Keratinocyte (primary cell): ENCODE measurements at regions not wholly inside any gene's neighbourhood (a gene's known extent, or its start where the extent isn't known, plus 50 kb on each side); places are given as distances from the start of the nearest gene placed in this dataset.
A peak's percentile ranks its signal among the peaks of the same experiment; 100 is the strongest.

ENCODE experiments used
- DNase-seq: peaks from one replicate; pipeline ENCODE4 v3.0.0-alpha.2; 2011; ENCODE audit warnings: low read depth, missing footprints, low spot score
- FAIRE-seq: peaks from 2 replicates; lab custom pipeline; 2011; peaks lifted over from hg19 to GRCh38; lab: Jason Lieb, UNC
- H2AFZ ChIP-seq: 2 replicates; pipeline ENCODE4 v1.6.0; 2012; ENCODE audit warnings: low read length, control low read depth, inconsistent platforms; ENCODE audit not compliant: control insufficient read depth
- H3K27ac ChIP-seq: 2 replicates; pipeline ENCODE4 v1.5.1; 2011; ENCODE audit warnings: low read length; ENCODE audit not compliant: control insufficient read depth, insufficient read depth
- H3K27me3 ChIP-seq: 3 replicates; pipeline ENCODE4 v1.6.0; 2011; ENCODE audit warnings: low read length; ENCODE audit not compliant: control insufficient read depth, insufficient read depth; ENCODE audit errors: extremely low read depth
- H3K36me3 ChIP-seq, 2 experiments: 2 replicates in 1 of 2; 3 replicates in 1 of 2; pipeline ENCODE4 v1.5.1; 2011; ENCODE audit warnings: low read length in 2 of 2, mild to moderate bottlenecking in 1 of 2; ENCODE audit not compliant: control insufficient read depth in 2 of 2, insufficient read depth in 2 of 2; ENCODE audit errors: extremely low read depth in 1 of 2
- H3K4me1 ChIP-seq: 3 replicates; pipeline ENCODE4 v1.5.1; 2011; ENCODE audit warnings: low read length; ENCODE audit not compliant: control insufficient read depth, insufficient read depth; ENCODE audit errors: extremely low read depth
- H3K4me2 ChIP-seq: 3 replicates; pipeline ENCODE4 v1.6.0; 2011; ENCODE audit warnings: low read depth, low read length; ENCODE audit not compliant: control insufficient read depth, insufficient read depth; ENCODE audit errors: extremely low read depth
- H3K4me3 ChIP-seq, 3 experiments: fragments of 200-600 bp in 1 of 3; sonication (generic) in 1 of 3; 2 replicates in 2 of 3; 3 replicates in 1 of 3; pipeline ENCODE4 v1.5.1; 2011 to 2016; ENCODE audit warnings: low read length in 3 of 3, mild to moderate bottlenecking in 3 of 3, control low read depth in 2 of 3, inconsistent platforms in 1 of 3, low read depth in 1 of 3, mixed read lengths in 1 of 3, mixed run types in 1 of 3, moderate library complexity in 1 of 3; ENCODE audit not compliant: control insufficient read depth in 2 of 3, insufficient read depth in 2 of 3; ENCODE audit errors: extremely low read depth in 1 of 3
- H3K79me2 ChIP-seq: 2 replicates; pipeline ENCODE4 v1.6.0; 2012; ENCODE audit warnings: low read length; ENCODE audit not compliant: control insufficient read depth, insufficient read depth
- H3K9ac ChIP-seq: 3 replicates; pipeline ENCODE4 v1.6.0; 2011; ENCODE audit warnings: low read length; ENCODE audit not compliant: control insufficient read depth, insufficient read depth; ENCODE audit errors: extremely low read depth
- H3K9me1 ChIP-seq: 3 replicates; pipeline ENCODE4 v1.6.0; 2011; ENCODE audit warnings: low read length; ENCODE audit not compliant: control insufficient read depth, insufficient read depth; ENCODE audit errors: extremely low read depth
- H3K9me3 ChIP-seq: 2 replicates; pipeline ENCODE4 v1.5.1; 2012; ENCODE audit warnings: low read depth, low read length; ENCODE audit not compliant: control insufficient read depth
- H4K20me1 ChIP-seq: 3 replicates; pipeline ENCODE4 v1.6.0; 2011; ENCODE audit warnings: low read length; ENCODE audit not compliant: control insufficient read depth, insufficient read depth; ENCODE audit errors: extremely low read depth
- EZH2 ChIP-seq: IDR thresholded peaks from one replicate; pipeline ENCODE4 v1.6.1; 2012; ENCODE audit warnings: inconsistent platforms, mild to moderate bottlenecking, low read length, moderate library complexity
- dilution Hi-C: fragments of 300-500 bp; cut with MboI; formaldehyde crosslinking; loops from one replicate; pipeline ENCODE4 v1.7.0; 2020; ENCODE audit warnings: low sequenced_read_pairs; ENCODE audit not compliant: extremely low pct_ligation_motif_present
- TF ChIP-seq, protein P1 (sequence below), 3 experiments: IDR thresholded peaks in 1 of 3; conservative IDR thresholded peaks in 1 of 3; optimal IDR thresholded peaks in 1 of 3; 2 replicates in 2 of 3; 3 replicates in 1 of 3; pipeline versions ENCODE3 to v1.5.1; 2011; ENCODE audit warnings: low read length in 3 of 3, mild to moderate bottlenecking in 3 of 3, moderate library complexity in 2 of 3, control low read depth in 1 of 3, inconsistent platforms in 1 of 3; ENCODE audit not compliant: insufficient read depth in 2 of 3; ENCODE audit errors: extremely low read depth in 1 of 3

DNA sequence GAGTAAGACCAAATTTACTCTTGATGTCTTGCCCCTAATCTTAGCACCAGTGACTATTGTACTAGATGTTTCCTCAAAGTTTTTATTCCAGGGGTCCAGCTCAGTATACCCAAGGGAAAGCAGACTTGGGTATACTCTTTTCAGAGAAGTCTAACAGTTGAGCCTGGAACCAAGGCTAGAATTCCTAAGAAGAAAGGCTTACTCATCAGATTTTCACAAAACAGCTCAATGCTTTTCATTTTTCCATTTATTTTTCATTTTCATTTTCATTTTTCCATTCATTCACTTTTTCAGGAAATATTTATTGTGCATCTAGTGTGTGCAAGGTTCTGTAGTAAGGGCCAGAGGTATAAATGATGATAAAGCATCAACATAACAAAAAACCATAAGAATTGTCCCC lies 143.2 kb downstream of the PHLDA1 start:
- H3K79me2 ChIP-seq, result no peaks in the 10 kb centered on the region
- FAIRE-seq (no peak), DNase-seq (no peak)
- no peak overlapping the region for H3K27ac ChIP-seq
- H3K4me2 ChIP-seq, result no peak overlapping the region
- no peaks in the 10 kb centered on the region for H3K36me3 ChIP-seq
- dilution Hi-C loops, result no loop called here
- no peak overlapping the region for H3K4me3 ChIP-seq
- H2AFZ ChIP-seq, result no peak overlapping the region
- no peaks in the 10 kb centered on the region for H3K9me3 ChIP-seq
- no peak for TF ChIP-seq EZH2
- TF ChIP-seq, protein P1, sequence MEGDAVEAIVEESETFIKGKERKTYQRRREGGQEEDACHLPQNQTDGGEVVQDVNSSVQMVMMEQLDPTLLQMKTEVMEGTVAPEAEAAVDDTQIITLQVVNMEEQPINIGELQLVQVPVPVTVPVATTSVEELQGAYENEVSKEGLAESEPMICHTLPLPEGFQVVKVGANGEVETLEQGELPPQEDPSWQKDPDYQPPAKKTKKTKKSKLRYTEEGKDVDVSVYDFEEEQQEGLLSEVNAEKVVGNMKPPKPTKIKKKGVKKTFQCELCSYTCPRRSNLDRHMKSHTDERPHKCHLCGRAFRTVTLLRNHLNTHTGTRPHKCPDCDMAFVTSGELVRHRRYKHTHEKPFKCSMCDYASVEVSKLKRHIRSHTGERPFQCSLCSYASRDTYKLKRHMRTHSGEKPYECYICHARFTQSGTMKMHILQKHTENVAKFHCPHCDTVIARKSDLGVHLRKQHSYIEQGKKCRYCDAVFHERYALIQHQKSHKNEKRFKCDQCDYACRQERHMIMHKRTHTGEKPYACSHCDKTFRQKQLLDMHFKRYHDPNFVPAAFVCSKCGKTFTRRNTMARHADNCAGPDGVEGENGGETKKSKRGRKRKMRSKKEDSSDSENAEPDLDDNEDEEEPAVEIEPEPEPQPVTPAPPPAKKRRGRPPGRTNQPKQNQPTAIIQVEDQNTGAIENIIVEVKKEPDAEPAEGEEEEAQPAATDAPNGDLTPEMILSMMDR (optimal IDR thresholded peaks at IDR 0.05 in 1 of 3, IDR thresholded peaks at IDR 0.05 in 1 of 3, conservative IDR thresholded peaks at IDR 0.05 in 1 of 3; ENCODE audit: extremely low read depth in 1 of 3, insufficient read depth in 2 of 3, low read length in 3 of 3), result no peak
- H4K20me1 ChIP-seq, result no peaks in the 10 kb centered on the region
- H3K9me1 ChIP-seq, result no peaks in the 10 kb centered on the region
- H3K9ac ChIP-seq, result no peak overlapping the region
- peaks cover 25% of the 10 kb centered on the region for H3K4me1 ChIP-seq
- H3K27me3 ChIP-seq, result no peaks in the 10 kb centered on the region

DNA sequence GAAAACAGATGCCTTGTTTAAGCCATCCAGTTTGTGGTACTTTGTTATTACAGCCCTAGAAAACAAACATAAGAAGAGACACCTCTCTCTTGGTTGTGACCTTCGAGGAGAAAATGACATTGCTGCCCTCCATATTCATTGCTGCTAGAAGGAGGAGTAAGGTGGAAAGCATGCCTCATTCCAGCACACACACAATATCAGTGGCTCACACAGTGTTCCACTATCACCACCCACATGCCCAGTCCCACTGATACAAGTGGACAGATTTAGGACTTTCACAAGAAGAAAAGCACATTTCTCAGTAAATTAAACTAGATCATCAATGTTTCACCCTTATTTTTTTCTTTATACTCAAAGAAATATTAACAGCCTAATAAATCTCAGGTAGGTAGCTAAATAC lies 143.6 kb downstream of the PHLDA1 start:
- DNase-seq (no peak), FAIRE-seq (no peak)
- TF ChIP-seq, protein P1 (optimal IDR thresholded peaks at IDR 0.05 in 1 of 3, IDR thresholded peaks at IDR 0.05 in 1 of 3, conservative IDR thresholded peaks at IDR 0.05 in 1 of 3; ENCODE audit: extremely low read depth in 1 of 3, insufficient read depth in 2 of 3, low read length in 3 of 3), result no peak
- TF ChIP-seq EZH2, result no peak
- no peaks in the 10 kb centered on the region for H3K79me2 ChIP-seq
- no peaks in the 10 kb centered on the region for H3K36me3 ChIP-seq
- no peaks in the 10 kb centered on the region for H3K27me3 ChIP-seq
- H3K9me3 ChIP-seq, result no peaks in the 10 kb centered on the region
- H3K4me2 ChIP-seq, result no peak overlapping the region
- no peak overlapping the region for H3K9ac ChIP-seq
- peaks cover 25% of the 10 kb centered on the region for H3K4me1 ChIP-seq
- peak overlapping the region; percentile 37 for H2AFZ ChIP-seq
- no peak overlapping the region for H3K27ac ChIP-seq
- no peaks in the 10 kb centered on the region for H4K20me1 ChIP-seq
- no peaks in the 10 kb centered on the region for H3K9me1 ChIP-seq
- H3K4me3 ChIP-seq, result no peak overlapping the region
- dilution Hi-C loops, result no loop called here
